Calu3 (cell line): ENCODE measurements at regions not wholly inside any gene's neighbourhood (a gene's known extent, or its start where the extent isn't known, plus 50 kb on each side); places are given as distances from the start of the nearest gene placed in this dataset.

Experiments
- BruUV-seq: library from RNA; stranded (reverse); fragments of 400-500 nt; replicated peaks from 2 replicates; lab custom pipeline; 2021; lab: Mats Ljungman, UMichigan
- CTCF ChIA-PET: fragments of 300-600 bp; sonication (Branson Sonifier 250); formaldehyde crosslinking; loops from one replicate; lab custom pipeline; 2022; ENCODE audit warnings: antibody characterized with exemption; lab: Charles Lee
- DNase-seq: peaks from one replicate; pipeline ENCODE4 v3.0.0; 2022
- H3K27ac Mint-ChIP-seq: one replicate; pipeline ENCODE4 v1.8.0; 2022; ENCODE audit warnings: mixed read lengths; ENCODE audit not compliant: unreplicated experiment
- H3K27me3 Mint-ChIP-seq: one replicate; pipeline ENCODE4 v1.8.0; 2022; ENCODE audit warnings: mixed read lengths; ENCODE audit not compliant: unreplicated experiment
- H3K36me3 Mint-ChIP-seq: one replicate; pipeline ENCODE4 v1.8.0; 2022; ENCODE audit warnings: mild to moderate bottlenecking, moderate library complexity, mixed read lengths; ENCODE audit not compliant: insufficient read depth, unreplicated experiment
- H3K4me1 Mint-ChIP-seq: one replicate; pipeline ENCODE4 v1.8.0; 2022; ENCODE audit warnings: mild to moderate bottlenecking, low read depth, mixed read lengths; ENCODE audit not compliant: unreplicated experiment
- H3K4me3 Mint-ChIP-seq: one replicate; pipeline ENCODE4 v1.8.0; 2022; ENCODE audit warnings: mild to moderate bottlenecking, low read depth, moderate library complexity, mixed read lengths; ENCODE audit not compliant: unreplicated experiment
- H3K9me3 Mint-ChIP-seq: one replicate; pipeline ENCODE4 v1.8.0; 2022; ENCODE audit warnings: low read depth, mixed read lengths; ENCODE audit not compliant: unreplicated experiment
- intact Hi-C: fragments of 100-400 bp; cut with micrococcal nuclease; formaldehyde crosslinking; loops from one replicate; pipeline ENCODE4 v1.10.0; 2022; ENCODE audit not compliant: unreplicated experiment
- TF ChIP-seq, protein P1 (sequence below): fragments of 200-600 bp; IDR thresholded peaks from one replicate; pipeline ENCODE4 v1.8.0; 2022; ENCODE audit warnings: antibody characterized with exemption; ENCODE audit not compliant: unreplicated experiment

DNA sequence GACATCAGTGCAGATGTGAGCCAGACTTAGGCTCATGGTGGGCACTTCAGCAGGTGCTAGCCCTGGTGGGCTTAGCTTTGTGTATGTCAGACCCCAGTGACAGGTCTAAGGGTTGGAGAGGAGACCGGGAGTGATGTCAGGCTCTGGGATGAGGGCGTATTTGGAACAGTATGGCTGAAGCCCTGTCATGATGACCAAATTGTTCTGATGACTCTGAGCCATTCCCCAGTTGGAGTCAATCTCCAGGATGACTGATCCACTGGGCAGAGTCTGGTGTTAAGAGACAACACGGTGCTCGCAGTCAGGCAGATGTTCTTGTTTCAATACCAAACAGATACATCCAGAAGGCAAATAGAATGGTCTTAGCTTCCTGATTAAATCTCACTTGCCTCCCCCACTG lies 241.5 kb downstream of the SOX11 start:
- no peaks in the 10 kb centered on the region for H3K36me3 Mint-ChIP-seq
- CTCF ChIA-PET, result no interaction called here
- BruUV-seq, result no TSS peak
- H3K27me3 Mint-ChIP-seq, result no peaks in the 10 kb centered on the region
- intact Hi-C loops, result no loop called here
- peaks cover 11% of the 10 kb centered on the region for H3K9me3 Mint-ChIP-seq
- no peaks in the 10 kb centered on the region for H3K4me1 Mint-ChIP-seq
- TF ChIP-seq, protein P1, sequence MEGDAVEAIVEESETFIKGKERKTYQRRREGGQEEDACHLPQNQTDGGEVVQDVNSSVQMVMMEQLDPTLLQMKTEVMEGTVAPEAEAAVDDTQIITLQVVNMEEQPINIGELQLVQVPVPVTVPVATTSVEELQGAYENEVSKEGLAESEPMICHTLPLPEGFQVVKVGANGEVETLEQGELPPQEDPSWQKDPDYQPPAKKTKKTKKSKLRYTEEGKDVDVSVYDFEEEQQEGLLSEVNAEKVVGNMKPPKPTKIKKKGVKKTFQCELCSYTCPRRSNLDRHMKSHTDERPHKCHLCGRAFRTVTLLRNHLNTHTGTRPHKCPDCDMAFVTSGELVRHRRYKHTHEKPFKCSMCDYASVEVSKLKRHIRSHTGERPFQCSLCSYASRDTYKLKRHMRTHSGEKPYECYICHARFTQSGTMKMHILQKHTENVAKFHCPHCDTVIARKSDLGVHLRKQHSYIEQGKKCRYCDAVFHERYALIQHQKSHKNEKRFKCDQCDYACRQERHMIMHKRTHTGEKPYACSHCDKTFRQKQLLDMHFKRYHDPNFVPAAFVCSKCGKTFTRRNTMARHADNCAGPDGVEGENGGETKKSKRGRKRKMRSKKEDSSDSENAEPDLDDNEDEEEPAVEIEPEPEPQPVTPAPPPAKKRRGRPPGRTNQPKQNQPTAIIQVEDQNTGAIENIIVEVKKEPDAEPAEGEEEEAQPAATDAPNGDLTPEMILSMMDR, result no peak
- H3K4me3 Mint-ChIP-seq, result no peak overlapping the region
- no peak overlapping the region for H3K27ac Mint-ChIP-seq
- DNase-seq, result no peak

DNA sequence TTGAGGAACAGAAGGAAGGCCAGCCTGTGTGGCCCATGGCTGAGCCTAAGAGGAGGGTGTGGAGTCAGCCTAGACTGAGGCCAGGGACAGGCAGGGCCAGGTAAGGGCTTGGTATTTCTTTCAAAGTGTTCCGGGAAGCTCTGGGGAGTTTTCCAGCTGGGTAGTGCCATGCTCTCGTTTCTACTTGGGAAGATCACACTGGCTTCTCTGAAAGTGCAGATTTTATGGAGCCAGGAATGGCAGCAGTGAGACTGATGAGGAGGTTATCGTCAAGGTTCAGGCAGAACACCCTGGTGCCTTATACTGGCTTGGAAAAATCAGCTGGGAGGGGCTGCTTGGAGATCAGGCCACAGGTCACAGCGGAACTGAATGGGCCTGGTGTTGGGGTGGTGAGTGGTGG lies 245.1 kb downstream of the SOX11 start:
- peaks cover 10% of the 10 kb centered on the region for H3K9me3 Mint-ChIP-seq
- H3K4me3 Mint-ChIP-seq, result no peak overlapping the region
- intact Hi-C loops, result no loop called here
- TF ChIP-seq, protein P1, result no peak
- H3K27me3 Mint-ChIP-seq, result no peaks in the 10 kb centered on the region
- CTCF ChIA-PET, result interaction anchor here (0.5 kb wide), 1 partner anchor 510 kb away, joined by 3 read pairs; no protein-coding TSS in a partner anchor
- DNase-seq, result no peak
- BruUV-seq, result no TSS peak
- H3K4me1 Mint-ChIP-seq, result no peaks in the 10 kb centered on the region
- H3K36me3 Mint-ChIP-seq, result no peaks in the 10 kb centered on the region
- H3K27ac Mint-ChIP-seq, result no peak overlapping the region

DNA sequence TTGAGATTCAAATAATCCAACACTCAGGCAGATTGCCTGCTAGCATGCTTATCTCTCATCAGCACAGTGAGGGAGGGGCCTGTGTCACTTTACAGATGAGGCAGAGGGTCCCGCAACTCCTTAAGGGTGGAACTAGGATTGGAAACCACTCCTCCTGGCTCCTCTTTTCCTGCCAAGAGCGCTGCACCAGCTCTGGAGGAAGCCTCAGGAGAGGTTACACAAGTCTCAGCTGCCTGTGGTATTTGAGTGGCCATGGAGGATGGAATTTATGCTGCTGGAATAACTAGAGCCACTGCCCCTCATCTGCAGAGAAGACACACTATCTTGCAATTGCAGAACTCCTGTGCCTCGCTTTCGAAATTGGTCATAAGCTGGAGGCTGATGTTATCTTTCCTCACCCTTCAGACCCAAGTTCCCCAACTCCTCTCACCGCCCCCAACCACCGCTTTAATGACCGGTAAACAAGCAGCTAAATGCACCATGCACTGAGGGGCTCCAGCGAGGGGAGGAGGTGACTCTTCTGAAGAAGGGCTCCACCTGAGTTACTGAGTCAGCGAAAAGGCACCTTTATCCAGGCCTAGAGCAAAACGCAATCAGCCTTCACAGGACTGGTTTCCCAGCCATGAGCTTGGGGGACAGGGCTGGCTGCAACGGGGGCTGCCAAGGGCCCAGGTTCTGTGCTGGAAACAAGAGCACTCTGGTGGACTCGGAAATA lies 245.8 kb downstream of the SOX11 start:
- Mint-ChIP-seq H3K27ac (no peak overlapping the region), H3K9me3 (peaks cover 16% of the 10 kb centered on the region), H3K4me1 (no peaks in the 10 kb centered on the region), H3K27me3 (no peaks in the 10 kb centered on the region), H3K36me3 (no peaks in the 10 kb centered on the region), H3K4me3 (no peak overlapping the region)
- intact Hi-C loops, result no loop called here
- no TSS peak for BruUV-seq
- CTCF ChIA-PET, result interaction anchor here (0.5 kb wide), 1 partner anchor 511 kb away, joined by 3 read pairs; no protein-coding TSS in a partner anchor
- no peak for DNase-seq
- TF ChIP-seq, protein P1, result no peak

DNA sequence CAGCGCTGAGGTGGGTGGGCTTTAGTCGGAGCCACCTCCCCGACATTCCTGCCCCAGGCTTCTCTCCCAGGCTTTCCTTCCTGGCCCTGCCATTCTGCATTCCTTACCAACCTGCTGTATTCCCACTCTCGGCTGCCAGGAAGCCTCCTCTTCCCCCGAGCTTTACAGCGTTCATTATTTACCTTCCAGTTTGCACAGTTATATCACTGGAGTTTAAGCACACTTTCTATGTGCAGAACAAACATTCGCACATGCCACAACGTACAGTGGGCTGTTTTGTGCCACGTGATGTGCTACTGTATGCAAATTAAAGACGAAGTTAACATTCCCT lies 246.3 kb downstream of the SOX11 start:
- no TSS peak for BruUV-seq
- TF ChIP-seq, protein P1, result no peak
- H3K9me3 Mint-ChIP-seq, result peaks cover 18% of the 10 kb centered on the region
- no peak overlapping the region for H3K4me3 Mint-ChIP-seq
- CTCF ChIA-PET, result no interaction called here
- intact Hi-C loops, result no loop called here
- DNase-seq, result no peak
- H3K27ac Mint-ChIP-seq, result no peak overlapping the region
- H3K27me3 Mint-ChIP-seq, result no peaks in the 10 kb centered on the region
- no peaks in the 10 kb centered on the region for H3K36me3 Mint-ChIP-seq
- H3K4me1 Mint-ChIP-seq, result no peaks in the 10 kb centered on the region
